Hematopoietic multipotent progenitor cell (in vitro differentiated cells): ENCODE measurements at regions not wholly inside any gene's neighbourhood (a gene's known extent, or its start where the extent isn't known, plus 50 kb on each side); places are given as distances from the start of the nearest gene placed in this dataset.
"Not testable (repeated sequence)": the region's sequence is repeated elsewhere in the genome, so short reads cannot be mapped to it uniquely, and the experiment has no call there.

Experiments used
- DNase-seq, 3 donors: peaks; one replicate each; pipeline ENCODE4 v3.0.0-alpha.2; 2011 to 2015; ENCODE audit warnings: low read depth in 2 of 3, low spot score in 2 of 3

GRCh38 chr19:29154163-29154562, 58.8 kb downstream of the UQCRFS1 start:
- no peak for DNase-seq

- no peak for DNase-seq
Observed at GRCh38 chr19:29145756-29146155, 67.2 kb downstream of the UQCRFS1 start.

- DNase-seq, result no peak
Observed at GRCh38 chr19:29143183-29143582, 69.8 kb downstream of the UQCRFS1 start.

- peak in 1 of 3 donors; percentile 4 for DNase-seq
Observed at GRCh38 chr19:29139227-29139626, 73.7 kb downstream of the UQCRFS1 start.

- DNase-seq, result not testable (repeated sequence)
Observed at GRCh38 chr19:29138206-29138605, 74.7 kb downstream of the UQCRFS1 start.

GRCh38 chr19:29131456-29131855, 81.5 kb downstream of the UQCRFS1 start:
- no peak for DNase-seq

GRCh38 chr19:29129148-29129547, 83.8 kb downstream of the UQCRFS1 start:
- DNase-seq, result no peak

- no peak for DNase-seq
Observed at GRCh38 chr19:29128203-29128602, 84.7 kb downstream of the UQCRFS1 start.

GRCh38 chr19:29122185-29122584, 90.8 kb downstream of the UQCRFS1 start:
- no peak for DNase-seq

- no peak for DNase-seq
Observed at GRCh38 chr19:29121684-29122083, 91.3 kb downstream of the UQCRFS1 start.

- no peak for DNase-seq
Observed at GRCh38 chr19:29120466-29120865, 92.5 kb downstream of the UQCRFS1 start.

GRCh38 chr19:29119590-29119989, 93.4 kb downstream of the UQCRFS1 start:
- DNase-seq, result no peak

GRCh38 chr19:29118389-29118788, 94.6 kb downstream of the UQCRFS1 start:
- no peak for DNase-seq

- no peak for DNase-seq
Observed at GRCh38 chr19:29117926-29118325, 95.0 kb downstream of the UQCRFS1 start.

- no peak for DNase-seq
Observed at GRCh38 chr19:29115181-29115580, 97.8 kb downstream of the UQCRFS1 start.

- no peak for DNase-seq
Observed at GRCh38 chr19:29113838-29114237, 99.1 kb downstream of the UQCRFS1 start.

GRCh38 chr19:29111576-29111975, 101.4 kb downstream of the UQCRFS1 start:
- no peak for DNase-seq

- no peak for DNase-seq
Observed at GRCh38 chr19:29107831-29108230, 105.1 kb downstream of the UQCRFS1 start.

GRCh38 chr19:29106346-29106885, 106.5 kb downstream of the UQCRFS1 start:
- no peak for DNase-seq

GRCh38 chr19:29105629-29106292, 107.2 kb downstream of the UQCRFS1 start:
- no peak for DNase-seq

- DNase-seq, result no peak
Observed at GRCh38 chr19:29104605-29105241, 108.2 kb downstream of the UQCRFS1 start.

GRCh38 chr19:29098863-29099481, 114.0 kb downstream of the UQCRFS1 start:
- DNase-seq, result no peak
